ENCODE measurements at regions not wholly inside any gene's neighbourhood (a gene's known extent, or its start where the extent isn't known, plus 50 kb on each side); places are given as distances from the start of the nearest gene placed in this dataset.

- DNase-seq, result no peak
Measured at GRCh38 chrX:20595928-20596575, 329.3 kb upstream of the RPS6KA3 start.

- no peak for DNase-seq
Measured at GRCh38 chrX:20594985-20595384, 328.3 kb upstream of the RPS6KA3 start.

GRCh38 chrX:20593836-20594235 is 327.1 kb upstream of the RPS6KA3 start:
- no peak for DNase-seq

- no peak for DNase-seq
Measured at GRCh38 chrX:20593402-20593801, 326.7 kb upstream of the RPS6KA3 start.

GRCh38 chrX:20591246-20591645 is 324.5 kb upstream of the RPS6KA3 start:
- DNase-seq, result no peak

GRCh38 chrX:20585782-20586181 is 319.1 kb upstream of the RPS6KA3 start:
- DNase-seq, result no peak

- no peak for DNase-seq
Measured at GRCh38 chrX:20571611-20572010, 304.9 kb upstream of the RPS6KA3 start.

- no peak for DNase-seq
Measured at GRCh38 chrX:20567108-20567507, 300.4 kb upstream of the RPS6KA3 start.

- peak; percentile 10 for DNase-seq
Measured at GRCh38 chrX:20547611-20548051, 280.9 kb upstream of the RPS6KA3 start.

- DNase-seq, result no peak
Measured at GRCh38 chrX:20545538-20545937, 278.8 kb upstream of the RPS6KA3 start.

GRCh38 chrX:20542072-20542471 is 275.4 kb upstream of the RPS6KA3 start:
- no peak for DNase-seq

GRCh38 chrX:20538974-20539373 is 272.3 kb upstream of the RPS6KA3 start:
- no peak for DNase-seq

GRCh38 chrX:20531667-20532066 is 265.0 kb upstream of the RPS6KA3 start:
- DNase-seq, result no peak

- DNase-seq, result peak; percentile 45
Measured at GRCh38 chrX:20530406-20530921, 263.8 kb upstream of the RPS6KA3 start.

- no peak for DNase-seq
Measured at GRCh38 chrX:20529711-20530110, 263.0 kb upstream of the RPS6KA3 start.

GRCh38 chrX:20529301-20529700 is 262.6 kb upstream of the RPS6KA3 start:
- DNase-seq, result no peak

GRCh38 chrX:20527558-20528011 is 260.9 kb upstream of the RPS6KA3 start:
- no peak for DNase-seq

- DNase-seq, result no peak
Measured at GRCh38 chrX:20527041-20527440, 260.3 kb upstream of the RPS6KA3 start.

GRCh38 chrX:20523626-20524312 is 257.1 kb upstream of the RPS6KA3 start:
- DNase-seq, result no peak

- no peak for DNase-seq
Measured at GRCh38 chrX:20522420-20522819, 255.7 kb upstream of the RPS6KA3 start.

- peak; percentile 71 for DNase-seq
Measured at GRCh38 chrX:20521222-20521621, 254.5 kb upstream of the RPS6KA3 start.

- DNase-seq, result no peak
Measured at GRCh38 chrX:20519826-20520225, 253.1 kb upstream of the RPS6KA3 start.

- DNase-seq, result no peak
Measured at GRCh38 chrX:20519146-20519545, 252.4 kb upstream of the RPS6KA3 start.

GRCh38 chrX:20517565-20517964 is 250.9 kb upstream of the RPS6KA3 start:
- no peak for DNase-seq

Data from EL (cell line).